ENCODE measurements at regions not wholly inside any gene's neighbourhood (a gene's known extent, or its start where the extent isn't known, plus 50 kb on each side); places are given as distances from the start of the nearest gene placed in this dataset.
"Not testable (repeated sequence)": the region's sequence is repeated elsewhere in the genome, so short reads cannot be mapped to it uniquely, and the experiment has no call there.

GRCh38 chr13:83125791-83126190 is 756.5 kb downstream of the SLITRK1 start:
- in situ Hi-C loops (cut with MboI; ENCODE audit: low pct_unique_long_range_greater_than_20kb, low sequenced_read_pairs, unreplicated experiment), result no loop called here
- DNase-seq (ENCODE audit: low spot score), result no peak
- no peak for TF ChIP-seq CTCF (IDR thresholded peaks at IDR 0.05; ENCODE audit: extremely low read depth, insufficient read depth, missing control alignments)

GRCh38 chr13:83121896-83122295 is 760.4 kb downstream of the SLITRK1 start:
- TF ChIP-seq CTCF (IDR thresholded peaks at IDR 0.05; ENCODE audit: extremely low read depth, insufficient read depth, missing control alignments), result no peak
- in situ Hi-C loops (cut with MboI; ENCODE audit: low pct_unique_long_range_greater_than_20kb, low sequenced_read_pairs, unreplicated experiment), result no loop called here
- no peak for DNase-seq (ENCODE audit: low spot score)

GRCh38 chr13:83117046-83117445 is 765.2 kb downstream of the SLITRK1 start:
- no peak for DNase-seq (ENCODE audit: low spot score)
- in situ Hi-C loops (cut with MboI; ENCODE audit: low pct_unique_long_range_greater_than_20kb, low sequenced_read_pairs, unreplicated experiment), result no loop called here
- no peak for TF ChIP-seq CTCF (IDR thresholded peaks at IDR 0.05; ENCODE audit: extremely low read depth, insufficient read depth, missing control alignments)

- in situ Hi-C loops (cut with MboI; ENCODE audit: low pct_unique_long_range_greater_than_20kb, low sequenced_read_pairs, unreplicated experiment); DNase-seq (ENCODE audit: low spot score): not testable (repeated sequence)
These were observed 780.6 kb downstream of the SLITRK1 start for GRCh38 chr13:83101574-83102247.

GRCh38 chr13:83100237-83100636 is 782.0 kb downstream of the SLITRK1 start:
- in situ Hi-C loops (cut with MboI; ENCODE audit: low pct_unique_long_range_greater_than_20kb, low sequenced_read_pairs, unreplicated experiment), result no loop called here
- no peak for DNase-seq (ENCODE audit: low spot score)
- TF ChIP-seq CTCF (IDR thresholded peaks at IDR 0.05; ENCODE audit: extremely low read depth, insufficient read depth, missing control alignments), result no peak

GRCh38 chr13:83088858-83089257 is 793.4 kb downstream of the SLITRK1 start:
- in situ Hi-C loops (cut with MboI; ENCODE audit: low pct_unique_long_range_greater_than_20kb, low sequenced_read_pairs, unreplicated experiment), result no loop called here
- no peak for TF ChIP-seq CTCF (IDR thresholded peaks at IDR 0.05; ENCODE audit: extremely low read depth, insufficient read depth, missing control alignments)
- DNase-seq (ENCODE audit: low spot score), result no peak

GRCh38 chr13:83086948-83087347 is 795.3 kb downstream of the SLITRK1 start:
- DNase-seq (ENCODE audit: low spot score), result no peak
- no peak for TF ChIP-seq CTCF (IDR thresholded peaks at IDR 0.05; ENCODE audit: extremely low read depth, insufficient read depth, missing control alignments)
- in situ Hi-C loops (cut with MboI; ENCODE audit: low pct_unique_long_range_greater_than_20kb, low sequenced_read_pairs, unreplicated experiment), result no loop called here
